ENCODE measurements at regions not wholly inside any gene's neighbourhood (a gene's known extent, or its start where the extent isn't known, plus 50 kb on each side); places are given as distances from the start of the nearest gene placed in this dataset.

- TF ChIP-seq CTCF (IDR thresholded peaks at IDR 0.05) (no peak), POLR2A (IDR thresholded peaks at IDR 0.05) (no peak), EP300 (IDR thresholded peaks at IDR 0.05) (no peak), POLR2AphosphoS5 (IDR thresholded peaks at IDR 0.05) (no peak)
These were observed 2889.6 kb upstream of the PCDH20 start for GRCh38 chr13:64305246-64305645.

All from gastroesophageal sphincter (tissue), 3 donors.